Activated CD4-positive, alpha-beta T cell treated with anti-CD3 and anti-CD28 coated beads for 48 hours (primary cell): ENCODE measurements at regions not wholly inside any gene's neighbourhood (a gene's known extent, or its start where the extent isn't known, plus 50 kb on each side); places are given as distances from the start of the nearest gene placed in this dataset.

Experiments
- DNase-seq: peaks from one replicate; pipeline ENCODE4 v3.0.0-alpha.2; 2020

DNA sequence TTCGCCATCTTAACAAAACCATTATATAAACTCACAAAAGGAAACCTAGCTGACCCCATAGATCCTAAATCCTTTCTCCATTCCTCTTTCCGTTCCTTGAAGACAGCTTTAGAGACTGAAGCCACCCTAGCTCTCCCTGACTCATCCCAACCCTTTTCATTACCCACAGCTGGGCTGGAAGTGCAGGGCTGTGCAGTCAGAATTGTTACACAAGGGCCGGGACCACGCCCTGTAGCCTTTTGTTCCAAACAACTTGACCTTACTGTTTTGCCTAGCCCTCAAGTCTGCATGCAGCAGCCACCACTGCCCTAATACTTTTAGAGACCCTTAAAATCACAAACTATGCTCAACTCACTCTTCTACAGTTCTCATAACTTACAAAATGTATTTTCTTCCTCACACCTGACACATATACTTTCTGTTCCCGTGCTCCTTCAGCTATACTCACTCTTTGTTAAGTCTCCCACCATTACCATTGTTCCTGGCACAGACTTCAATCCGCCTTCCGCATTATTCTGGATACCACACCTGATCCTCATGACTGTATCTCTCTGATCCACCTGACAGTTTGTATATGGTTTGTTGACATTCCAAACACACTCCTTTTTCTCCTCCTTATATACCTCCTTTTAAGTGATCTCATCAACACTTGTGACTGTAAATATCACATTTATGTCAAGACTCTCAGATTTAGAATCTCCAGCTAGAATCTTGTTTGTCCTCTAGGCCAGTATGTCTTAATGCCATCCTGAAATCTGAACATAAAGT, 208.7 kb downstream of the KITLG start:
- no peak for DNase-seq

DNA sequence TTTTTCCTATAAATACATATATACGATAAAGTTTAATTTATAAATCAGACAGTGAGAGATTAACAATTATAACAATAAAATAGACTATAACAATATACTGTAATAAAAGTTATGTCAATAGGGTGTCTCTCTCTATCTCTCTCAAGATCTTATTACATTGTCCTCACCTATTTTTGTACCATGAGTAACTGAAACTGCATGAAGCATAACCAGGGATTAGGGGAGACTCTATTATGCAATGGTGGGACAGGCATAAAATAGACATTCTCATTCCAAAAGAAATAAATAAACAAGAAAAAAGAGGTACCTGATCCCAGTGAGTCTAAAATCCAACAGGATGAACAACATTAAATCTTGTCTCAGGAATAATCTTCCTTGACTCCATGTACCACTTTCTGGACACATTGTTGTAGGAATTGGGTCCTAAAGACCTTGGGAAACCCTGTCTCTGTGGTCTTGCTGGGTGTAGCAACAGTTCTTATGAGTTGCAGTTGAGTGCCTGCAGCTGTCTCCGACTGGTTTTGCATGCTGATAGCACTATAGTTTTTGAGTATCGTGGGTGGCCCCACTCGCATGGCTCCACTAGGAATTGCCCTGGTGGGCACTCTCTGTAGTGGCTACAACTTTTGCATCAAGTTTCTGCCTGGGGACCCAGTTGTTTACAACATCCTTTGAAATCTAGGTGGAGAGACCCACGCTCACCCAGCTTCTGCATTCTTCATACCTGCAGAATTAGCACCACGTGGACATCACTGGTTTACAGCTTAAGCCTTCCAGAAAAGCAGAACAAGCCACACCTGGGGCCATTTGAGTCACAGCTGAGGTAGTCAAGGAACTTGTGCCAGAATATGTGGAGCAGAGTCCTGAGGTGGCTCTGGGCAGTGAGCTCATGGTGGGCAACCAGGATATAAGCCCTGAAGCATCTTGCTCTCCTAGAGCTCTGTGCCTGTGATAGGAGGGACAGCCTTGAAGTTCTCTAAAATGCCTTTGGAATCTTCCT, 204.7 kb downstream of the KITLG start:
- no peak for DNase-seq

DNA sequence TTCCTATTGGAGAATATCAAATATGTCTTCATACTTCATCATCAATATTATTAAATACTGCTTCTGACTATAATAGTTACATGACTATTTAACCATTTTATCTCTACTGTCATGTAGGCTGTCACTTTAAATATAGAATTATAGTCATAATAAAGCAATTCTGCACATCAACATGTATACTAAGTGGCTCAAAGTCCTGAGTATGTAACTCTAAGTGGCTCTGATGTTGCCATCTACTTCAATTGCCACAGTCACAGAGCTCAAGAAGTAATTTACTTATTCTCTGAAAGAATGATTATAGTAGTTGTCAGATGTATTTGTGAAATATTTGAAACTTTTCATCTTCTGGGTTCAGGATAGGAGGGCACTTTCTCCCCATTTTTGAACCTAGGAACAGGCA, 202.3 kb downstream of the KITLG start:
- no peak for DNase-seq

DNA sequence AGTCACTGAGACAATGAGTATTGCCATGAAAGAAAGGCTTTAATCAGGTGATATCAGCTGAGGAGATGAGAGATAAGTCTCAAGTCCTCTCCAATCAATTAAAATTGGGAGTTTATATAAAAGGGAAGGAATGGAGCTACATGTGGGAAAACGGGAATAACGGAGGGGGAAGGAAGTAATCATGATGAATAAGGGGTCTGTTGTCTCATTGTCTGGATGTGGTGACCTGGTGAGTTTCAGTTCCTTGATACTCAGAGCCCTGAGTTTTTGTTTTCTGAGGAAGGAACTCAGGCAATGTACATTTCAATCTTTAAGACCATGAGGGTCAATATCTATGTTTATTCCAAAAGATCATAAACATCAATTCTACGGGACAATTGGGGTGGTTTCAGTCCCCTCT, 198.8 kb downstream of the KITLG start:
- no peak for DNase-seq

DNA sequence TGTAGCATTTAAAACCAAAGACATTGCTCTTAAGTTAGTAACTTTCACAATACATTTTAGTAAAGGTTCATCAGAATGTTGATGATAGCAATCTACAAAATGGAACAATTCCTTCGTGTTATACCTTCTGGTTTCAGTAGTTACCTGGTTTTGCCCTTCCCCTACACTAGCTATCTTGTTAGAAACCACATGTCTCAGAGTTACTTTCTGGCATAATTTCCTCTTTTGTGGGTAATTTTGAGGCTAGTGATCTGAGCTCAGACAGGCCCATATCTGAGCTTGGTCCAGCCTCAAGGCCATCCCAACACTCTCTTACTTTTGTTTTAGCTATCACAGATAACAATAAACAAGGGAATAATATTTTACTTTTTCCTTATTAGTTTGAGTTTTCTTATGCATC, 196.9 kb downstream of the KITLG start:
- no peak for DNase-seq

DNA sequence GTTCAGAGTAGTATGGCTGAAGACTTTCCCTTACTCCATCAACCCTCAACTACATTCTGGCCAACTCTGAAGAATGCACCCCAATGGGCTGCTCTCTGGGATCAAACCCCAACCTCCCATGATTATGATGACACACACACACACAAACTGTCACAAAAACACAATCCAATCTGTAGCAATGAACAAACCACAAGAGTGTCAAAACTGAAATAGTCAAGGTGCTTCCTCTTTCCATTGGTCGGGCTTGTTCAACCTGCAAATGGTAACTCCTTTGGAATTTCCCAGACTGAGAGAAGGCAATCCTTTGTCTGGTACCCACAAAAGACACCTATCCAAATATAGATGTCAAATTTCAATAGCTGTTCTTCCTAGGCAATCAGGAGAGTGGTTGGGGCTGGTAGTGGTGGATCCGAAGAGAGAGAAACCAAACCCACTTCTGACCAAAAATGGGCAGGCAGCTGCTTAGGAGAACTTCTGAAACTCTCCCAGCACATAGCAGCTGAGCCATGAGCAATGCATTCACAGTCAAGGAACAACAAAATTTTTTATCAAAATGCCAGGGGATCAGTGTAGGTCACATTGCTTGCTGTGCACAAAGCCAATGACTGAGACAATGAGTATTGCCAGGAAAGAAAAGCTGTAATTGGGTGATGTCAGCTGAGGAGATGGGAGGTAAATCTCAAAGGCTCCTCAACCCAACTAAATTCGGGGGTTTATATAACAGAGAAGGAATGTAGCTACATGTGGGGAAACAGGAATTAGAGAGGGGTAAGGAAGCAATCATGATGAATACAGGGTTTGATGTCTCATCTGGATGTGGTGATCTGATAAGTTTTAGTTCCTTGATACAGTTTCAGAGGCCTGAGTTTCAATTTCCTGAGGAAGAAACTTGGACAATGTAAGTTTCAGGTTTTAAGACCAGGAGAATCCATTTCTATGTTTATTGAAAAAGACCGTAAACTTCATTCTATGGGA, 191.4 kb downstream of the KITLG start:
- no peak for DNase-seq

DNA sequence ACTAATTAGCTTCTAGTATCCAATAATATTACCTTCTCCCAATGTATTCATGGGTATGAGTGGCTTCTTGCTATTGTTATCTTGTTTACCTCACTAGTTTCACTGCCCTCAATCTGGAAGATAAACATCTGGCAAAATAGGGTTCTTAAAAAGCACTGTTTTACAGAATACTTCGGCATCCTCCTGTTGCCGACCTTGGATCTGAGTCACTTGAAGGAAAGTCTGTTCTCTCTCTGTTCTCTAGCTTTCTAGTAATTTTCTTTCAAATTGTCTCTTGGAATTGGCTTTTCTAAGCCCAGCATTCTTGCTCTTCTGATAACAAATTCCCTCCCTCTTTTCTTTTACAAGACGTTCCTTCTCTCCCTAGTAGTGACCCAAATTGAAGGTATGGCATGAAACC, 189.5 kb downstream of the KITLG start:
- no peak for DNase-seq

DNA sequence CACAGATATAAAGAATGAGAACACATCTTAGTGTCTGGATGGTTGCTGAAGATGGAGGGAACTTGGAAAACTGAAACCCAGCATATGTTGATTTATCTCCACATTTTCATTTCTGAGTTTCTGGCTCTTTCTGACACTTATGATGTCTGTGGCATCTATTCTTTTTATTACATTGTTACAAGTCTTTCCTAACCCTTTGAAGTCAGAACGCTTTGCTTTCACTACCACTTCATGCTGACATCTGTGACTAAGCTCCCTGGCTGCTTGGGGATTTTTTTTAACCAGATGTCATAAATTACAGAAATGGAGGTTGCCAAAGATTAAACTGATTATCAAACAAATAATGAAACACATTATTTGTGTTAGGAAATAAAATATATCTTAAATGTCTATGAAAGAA, 188.7 kb downstream of the KITLG start:
- no peak for DNase-seq

DNA sequence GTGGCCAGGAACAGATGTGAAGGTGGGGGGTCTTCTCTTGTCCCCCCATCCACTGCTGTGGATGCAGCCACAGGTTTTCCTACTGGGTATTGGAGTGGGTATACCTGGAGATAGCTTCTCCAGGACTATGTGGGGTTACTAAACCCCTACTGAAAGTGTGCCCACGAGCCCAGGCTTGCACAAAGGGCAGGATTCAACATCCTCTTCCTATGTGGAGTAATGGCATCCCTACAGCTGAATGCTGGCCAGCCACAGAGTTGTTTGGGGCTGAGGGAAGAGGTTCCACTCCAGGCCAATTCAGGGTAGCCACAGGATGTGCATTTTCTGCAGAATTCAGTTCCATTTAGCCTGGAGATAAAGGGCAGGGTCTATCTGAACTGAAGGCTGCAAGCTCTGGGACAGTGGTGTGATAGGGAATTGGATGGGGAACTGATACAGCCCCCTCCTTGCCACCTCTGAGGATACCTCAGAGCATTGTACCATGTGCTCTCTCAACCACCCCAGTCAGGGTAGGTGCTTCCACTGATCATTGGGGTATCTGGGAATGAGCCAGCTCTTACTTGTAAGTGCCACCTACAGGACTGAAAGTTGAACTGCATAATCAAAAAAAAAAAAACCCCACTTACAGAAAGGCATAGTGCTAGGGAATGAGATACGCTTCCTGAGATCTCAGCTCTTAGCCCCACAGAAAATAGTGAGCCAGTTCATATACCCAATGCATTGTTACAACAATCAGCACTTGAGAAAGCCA, 187.1 kb downstream of the KITLG start:
- no peak for DNase-seq

DNA sequence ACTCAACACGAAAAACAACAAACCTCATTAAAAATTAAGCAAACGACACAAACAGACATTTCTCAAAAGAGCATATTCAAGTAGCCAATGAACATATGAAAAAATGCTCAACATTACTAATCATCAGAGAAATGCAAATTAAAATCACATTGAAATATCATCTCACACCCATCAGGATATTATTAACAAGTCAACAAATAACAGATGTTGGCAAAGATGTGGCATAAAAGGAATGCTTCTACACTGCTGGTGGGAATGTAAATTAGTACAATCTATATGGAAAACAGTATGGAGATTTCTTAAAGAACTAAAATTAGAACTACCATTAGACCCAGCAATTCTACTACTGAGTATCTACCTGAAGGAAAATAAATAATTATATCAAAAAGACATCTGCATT, 182.2 kb downstream of the KITLG start:
- no peak for DNase-seq

DNA sequence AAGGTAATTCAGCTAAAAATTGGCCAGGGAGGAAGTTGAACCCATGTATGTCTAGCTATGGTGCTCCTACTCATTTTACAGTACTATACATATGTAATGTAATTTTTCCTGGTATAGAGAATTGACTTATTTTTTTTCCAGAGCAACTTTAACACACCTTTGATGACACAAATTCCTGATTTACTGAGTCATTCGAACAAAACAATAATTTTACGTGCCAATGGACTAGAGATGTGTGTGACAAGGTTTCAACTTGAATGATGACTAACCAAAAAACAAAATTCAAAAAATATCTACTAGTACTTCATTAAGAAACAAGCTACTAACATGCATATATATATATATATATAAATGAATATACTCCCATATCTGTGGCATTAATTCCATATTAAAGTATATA, 180.5 kb downstream of the KITLG start:
- DNase-seq, result no peak

DNA sequence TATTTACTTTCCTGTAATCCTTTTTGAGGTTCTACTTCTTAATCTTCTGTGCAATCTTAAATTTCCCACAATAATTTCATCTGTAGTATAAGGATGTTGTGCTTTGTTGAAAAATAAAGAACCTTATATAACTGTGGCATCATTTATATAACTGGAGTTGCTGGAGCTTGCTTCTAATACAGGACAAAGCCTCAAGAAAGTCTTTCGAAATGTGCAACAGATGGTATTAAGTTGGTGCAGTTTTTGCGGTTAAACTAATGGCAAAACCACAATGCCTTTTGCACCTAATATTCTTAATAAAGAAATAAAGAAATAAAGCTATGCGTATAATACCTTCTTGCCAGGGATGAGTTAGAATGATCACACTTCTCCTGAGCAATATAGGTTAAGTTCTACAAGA, 180.0 kb downstream of the KITLG start:
- no peak for DNase-seq

DNA sequence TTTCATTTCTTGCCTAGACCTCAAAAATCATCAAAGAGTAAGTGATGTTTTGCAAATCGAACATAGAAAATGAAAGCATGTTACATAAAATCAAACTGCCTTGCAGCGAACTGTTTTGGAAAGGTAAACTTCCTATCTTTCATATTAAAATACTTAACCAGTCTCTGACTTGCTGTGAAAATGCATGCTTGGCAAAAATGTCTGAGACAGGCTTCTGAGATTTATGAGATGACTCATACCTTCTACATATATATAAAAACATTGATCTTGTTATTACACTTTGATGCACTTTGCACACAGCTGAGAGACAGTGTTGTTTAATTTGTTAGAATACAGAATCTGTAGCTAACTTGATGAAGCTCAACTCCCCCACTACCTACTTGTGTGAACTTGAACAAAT, 179.1 kb downstream of the KITLG start:
- DNase-seq, result no peak

DNA sequence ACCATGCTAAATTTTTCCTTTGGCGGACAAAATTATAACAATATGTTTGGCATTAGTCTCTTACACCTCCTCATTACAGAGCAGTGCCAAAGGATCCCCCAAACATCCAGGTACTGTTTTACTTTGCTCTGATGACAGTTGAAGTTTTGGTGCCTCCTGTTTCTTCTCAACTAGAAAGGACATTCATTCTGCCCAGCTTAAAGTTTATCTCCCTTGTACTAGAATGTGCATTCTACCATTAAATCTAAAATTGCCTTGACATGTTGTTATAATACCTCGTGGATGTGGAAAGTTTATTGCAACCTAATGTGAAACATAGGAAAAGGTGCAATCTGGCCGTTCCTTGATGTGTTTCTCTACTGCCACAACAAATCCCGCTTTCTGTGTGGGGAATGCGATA, 173.4 kb downstream of the KITLG start:
- DNase-seq, result no peak

DNA sequence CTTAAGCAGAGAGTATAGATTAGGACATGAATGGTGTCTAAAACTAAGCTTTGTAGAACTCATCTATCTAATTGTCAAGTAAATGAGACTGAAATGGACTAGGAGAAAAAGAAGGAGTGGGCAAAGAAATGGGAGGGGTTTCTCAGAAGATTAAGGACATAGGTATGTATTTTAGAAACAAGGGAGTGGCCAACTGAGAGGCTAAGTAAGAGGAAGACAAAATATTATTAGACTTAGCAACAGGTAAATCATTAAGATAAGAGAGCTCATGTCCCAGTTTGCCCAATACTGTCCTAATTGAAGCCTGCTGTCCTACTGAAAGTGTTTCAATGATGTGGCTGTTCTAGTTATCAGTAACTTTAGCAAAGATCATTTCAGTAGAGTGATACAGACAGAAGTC, 171.4 kb downstream of the KITLG start:
- DNase-seq, result no peak

DNA sequence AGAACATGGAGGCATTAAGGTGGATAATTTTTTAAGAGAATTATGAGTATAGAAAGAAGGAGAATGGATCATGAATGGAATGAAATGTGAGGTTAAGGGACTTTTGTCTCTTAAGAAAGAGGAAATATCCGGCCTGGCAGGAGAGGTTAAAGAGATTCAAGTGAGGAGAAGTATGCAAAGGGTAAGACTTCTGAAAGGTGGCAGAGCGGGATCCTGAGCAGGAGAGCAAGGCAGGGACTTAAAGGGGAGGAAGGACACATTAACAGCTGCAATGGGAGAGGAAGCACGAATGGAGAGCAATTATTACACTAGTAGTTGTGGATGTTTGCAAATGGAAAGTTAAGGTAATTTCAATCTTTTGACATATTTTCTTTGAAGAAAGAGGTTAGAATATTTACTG, 171.0 kb downstream of the KITLG start:
- DNase-seq, result no peak

DNA sequence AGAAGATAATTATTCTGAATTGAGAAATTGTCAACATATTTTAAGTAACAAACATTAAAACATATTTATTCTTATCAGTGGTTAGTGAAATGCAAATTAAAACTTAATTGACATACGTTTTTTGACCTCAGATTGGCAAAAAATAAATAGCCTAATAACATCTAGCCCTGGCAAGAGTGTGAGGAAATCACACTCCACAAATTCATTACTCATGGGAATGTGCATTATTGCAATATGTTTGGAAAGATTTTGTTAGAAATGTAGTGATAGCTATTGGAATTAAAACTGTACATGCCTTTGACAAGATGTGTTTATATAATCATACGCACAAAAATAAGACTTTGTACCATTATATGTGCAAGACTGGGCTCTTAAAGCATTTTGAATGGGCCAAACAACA, 168.6 kb downstream of the KITLG start:
- no peak for DNase-seq

DNA sequence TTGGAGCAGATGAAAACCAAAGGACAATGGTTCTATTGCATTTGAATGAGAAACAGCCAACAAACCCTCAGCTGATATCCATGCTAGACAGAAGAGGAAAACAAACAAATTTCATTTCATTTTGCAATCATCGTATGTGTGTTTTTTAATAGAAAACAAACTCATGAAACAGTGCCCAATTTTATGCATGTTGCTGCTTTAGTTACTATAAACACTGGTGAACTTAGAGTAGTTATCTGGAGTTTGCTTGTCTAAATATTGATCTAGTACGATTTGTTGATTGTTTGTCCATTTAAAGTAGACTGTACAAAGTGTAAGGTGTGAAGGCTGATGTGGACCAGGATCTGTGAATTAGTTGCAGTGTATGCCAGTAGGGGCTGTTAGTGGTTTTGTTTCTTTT, 166.6 kb downstream of the KITLG start:
- no peak for DNase-seq

DNA sequence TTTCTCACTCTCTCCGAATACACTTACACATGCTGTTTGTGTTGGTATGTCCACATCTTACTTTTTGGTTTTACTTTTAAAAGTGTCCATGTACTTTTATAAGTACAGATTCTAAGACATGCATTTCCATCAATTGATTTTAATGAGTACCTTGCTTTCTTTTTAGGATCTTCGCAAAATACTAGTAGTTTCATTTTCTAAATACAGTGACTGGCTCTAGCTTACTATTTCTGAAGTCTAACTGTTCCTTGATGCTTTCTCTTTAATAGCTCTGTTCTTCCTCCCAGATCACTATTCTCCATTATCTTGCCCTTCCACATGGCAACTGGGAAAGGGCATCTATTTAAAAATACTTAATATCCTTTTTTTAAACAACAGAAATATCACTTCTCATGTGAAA, 164.1 kb downstream of the KITLG start:
- DNase-seq, result no peak

DNA sequence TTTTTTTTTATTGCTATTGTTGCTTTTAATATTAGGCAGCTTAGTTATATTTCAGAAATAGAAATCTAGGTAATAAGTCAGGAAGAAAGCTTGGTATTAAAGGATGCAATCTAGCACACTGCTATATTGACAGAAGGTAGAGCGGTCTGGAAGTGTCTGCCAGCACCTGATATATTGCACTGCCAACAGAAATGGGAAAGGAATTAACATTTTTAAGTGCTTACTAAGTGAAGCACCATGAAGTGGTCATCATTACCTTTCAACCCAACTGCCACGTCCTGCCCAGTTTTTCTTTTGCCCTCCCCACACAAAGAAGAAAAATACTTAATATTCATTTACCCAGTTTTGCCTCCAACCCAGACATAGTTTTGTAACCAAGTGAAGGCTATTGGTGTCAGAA, 163.5 kb downstream of the KITLG start:
- no peak for DNase-seq

DNA sequence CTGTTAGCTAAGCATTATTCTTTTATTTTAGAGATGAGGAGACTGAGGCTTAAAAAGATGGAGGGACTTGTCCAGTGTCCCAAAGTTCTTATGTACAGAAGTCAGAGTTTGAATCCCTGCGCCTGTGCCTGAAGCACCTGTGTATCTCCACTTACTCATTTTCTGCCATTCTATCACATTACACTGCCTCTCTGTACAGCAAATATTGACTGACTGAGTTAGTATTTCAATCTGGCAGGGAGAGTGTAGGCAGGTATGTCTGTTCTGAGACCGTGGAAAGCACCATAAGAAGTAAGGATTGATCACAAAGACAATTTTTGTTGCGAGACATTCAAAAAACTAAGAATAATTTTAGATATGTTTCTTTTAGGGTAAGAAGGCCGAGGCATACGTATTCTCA, 162.7 kb downstream of the KITLG start:
- DNase-seq, result no peak

DNA sequence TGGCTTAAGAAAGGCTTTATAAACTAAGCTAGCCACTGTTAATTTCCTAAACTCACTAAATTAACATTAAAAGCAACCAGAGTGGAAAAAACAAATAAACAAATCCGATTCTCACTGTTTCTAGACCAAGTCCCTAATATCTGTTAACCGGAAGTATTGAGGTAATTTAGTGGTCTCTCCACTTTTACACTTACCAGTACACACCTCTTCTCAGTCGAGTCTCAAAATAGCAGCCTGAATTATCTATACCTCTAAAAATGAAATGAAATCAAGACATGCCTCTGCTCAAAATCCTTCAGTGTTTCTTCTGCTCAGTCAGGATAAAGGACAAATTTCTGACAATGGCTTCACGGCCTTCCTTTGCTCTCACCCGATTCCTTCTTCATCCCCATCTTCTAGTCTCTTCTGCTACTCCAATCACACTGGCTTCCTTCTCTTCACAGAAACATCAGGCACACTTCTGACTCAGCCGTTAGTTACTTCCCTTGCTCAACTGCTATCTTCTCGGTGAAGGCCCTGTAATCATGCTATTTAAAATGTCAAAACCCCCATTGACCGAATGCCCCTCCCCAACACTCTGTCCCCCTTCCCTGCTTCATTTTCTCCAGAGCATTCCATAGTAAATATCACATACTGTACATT, 161.3 kb downstream of the KITLG start:
- DNase-seq, result no peak
